SW 1271 (cell line): ENCODE measurements at regions not wholly inside any gene's neighbourhood (a gene's known extent, or its start where the extent isn't known, plus 50 kb on each side); places are given as distances from the start of the nearest gene placed in this dataset.
"Not testable (repeated sequence)": the region's sequence is repeated elsewhere in the genome, so short reads cannot be mapped to it uniquely, and the experiment has no call there.

Source experiments
- DNase-seq, 2 experiments: peaks; one replicate each; lab custom pipeline; 2025; lab: John Stamatoyannopoulos, UW

DNA sequence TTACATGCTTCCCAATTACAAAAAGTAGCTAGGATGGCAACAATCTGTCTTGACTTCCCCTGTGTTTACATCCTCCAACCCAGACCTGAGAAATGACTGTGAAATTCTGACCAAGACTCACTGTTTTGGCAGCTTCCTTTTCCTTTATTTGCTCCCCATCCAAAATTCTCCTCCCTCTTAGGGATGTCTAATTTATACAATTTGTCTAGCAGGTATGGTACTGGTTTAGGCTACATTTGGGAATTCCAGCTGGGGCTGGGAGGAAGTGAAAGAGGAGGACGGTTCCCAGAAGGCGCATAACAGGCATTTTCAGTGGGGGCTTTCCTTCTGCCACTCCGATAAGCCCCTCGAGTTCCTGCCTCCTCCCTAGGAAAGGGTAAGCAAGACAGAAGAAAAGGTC is 231.5 kb upstream of the BTBD3 start:
- DNase-seq = no peak

DNA sequence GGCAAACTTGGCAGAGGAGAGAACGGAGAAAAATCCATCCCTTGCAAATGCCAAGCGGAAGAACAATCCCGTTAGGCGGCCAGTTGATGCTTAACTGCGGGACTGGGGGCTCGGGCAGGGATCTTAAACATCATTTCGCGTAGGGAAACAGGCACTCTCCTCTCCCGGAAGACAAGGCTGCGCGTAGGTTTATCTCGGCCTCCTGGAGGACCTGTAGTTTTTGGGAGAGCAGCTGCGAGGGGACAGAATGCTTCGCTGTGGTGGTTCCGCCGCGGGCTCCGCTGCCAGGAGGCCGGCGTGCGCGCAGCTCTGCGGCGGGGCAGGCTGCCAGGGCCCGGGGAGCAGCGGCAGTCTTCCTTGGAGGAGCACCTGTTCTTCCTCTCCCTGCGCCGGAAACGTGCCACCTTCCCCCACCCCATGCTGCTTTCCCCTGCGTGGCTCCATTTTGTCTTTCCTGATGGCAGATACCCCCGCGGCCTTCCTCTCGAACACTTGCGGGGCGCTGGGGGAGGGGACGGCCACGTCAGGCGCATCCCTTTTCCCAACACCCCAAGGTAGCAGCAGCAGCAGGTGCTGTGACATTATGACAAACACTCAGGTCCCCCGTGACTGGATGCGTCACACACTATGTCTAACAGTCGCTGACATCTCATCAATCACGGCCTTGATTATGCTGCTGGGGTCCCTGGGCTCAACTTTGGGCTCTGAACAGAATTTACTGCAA is 230.7 kb upstream of the BTBD3 start:
- no peak for DNase-seq

DNA sequence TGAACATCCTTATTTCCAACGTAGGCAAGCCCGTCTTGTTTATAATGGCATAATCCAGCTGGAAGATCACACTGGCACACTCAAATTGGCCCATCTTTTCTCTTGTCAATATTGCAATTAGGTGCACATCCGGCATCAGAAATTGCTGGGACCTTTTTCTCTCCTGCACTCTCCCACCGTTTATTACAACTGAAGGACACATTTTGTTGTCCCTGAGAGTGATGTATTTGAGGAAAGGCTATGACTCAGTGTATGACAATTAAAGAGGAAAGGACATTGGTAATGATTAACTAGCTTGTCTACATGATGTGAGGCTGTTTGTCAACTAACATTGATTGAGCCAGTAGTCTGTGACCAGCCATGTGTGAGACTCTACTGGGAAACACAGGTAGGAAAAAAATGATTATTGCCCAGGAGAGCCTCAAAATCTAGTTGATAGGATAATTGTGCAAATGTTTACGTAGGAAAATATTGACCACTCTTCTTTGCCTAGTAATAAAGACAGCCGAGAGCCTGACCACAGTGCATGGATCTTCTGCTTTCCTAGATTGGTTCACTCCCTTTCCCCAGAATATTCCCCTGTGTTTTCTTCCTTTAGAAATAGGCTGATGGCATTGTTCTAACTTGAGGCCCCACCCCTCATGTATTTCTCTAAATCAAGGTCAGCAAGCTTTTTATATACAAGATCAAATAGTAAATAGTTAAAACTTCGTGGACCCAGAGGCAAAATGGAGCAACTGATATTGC is 230.0 kb upstream of the BTBD3 start:
- no peak for DNase-seq

DNA sequence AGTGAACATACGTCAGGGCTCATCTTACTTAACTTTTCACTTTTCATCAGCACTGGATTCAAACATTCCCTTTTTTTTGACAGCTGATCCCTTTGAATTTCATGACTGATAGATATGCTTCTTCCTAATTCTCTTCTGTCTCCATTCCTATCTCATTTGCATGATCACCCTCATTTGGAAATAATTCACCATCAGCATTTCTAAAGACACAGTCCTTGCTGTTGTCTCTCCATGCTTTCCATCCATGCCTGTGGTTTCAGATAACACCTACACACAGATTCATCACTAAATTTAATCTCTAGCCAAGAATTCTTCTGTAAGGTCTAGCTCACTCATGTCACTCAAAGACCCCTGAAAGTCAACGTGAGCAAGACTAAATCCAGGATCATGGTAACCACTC is 228.4 kb upstream of the BTBD3 start:
- no peak for DNase-seq

DNA sequence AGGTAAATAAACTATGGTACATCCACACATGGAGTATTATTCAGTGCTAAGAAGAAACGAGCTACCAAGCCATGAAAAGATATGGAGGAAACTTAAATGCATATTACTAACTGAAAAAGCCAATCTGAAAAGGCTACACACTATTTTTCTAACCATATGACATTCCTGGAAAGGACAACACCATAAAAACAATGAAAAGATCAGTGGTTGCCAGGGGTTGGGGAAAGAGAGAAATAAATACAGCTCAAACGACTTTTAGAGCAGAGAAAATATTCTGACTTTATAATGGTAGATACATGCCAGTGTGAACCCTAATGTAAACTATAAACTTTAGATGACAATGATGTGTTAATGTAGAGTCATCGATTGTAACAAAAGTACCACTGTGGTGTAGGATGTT is 225.9 kb upstream of the BTBD3 start:
- no peak for DNase-seq

DNA sequence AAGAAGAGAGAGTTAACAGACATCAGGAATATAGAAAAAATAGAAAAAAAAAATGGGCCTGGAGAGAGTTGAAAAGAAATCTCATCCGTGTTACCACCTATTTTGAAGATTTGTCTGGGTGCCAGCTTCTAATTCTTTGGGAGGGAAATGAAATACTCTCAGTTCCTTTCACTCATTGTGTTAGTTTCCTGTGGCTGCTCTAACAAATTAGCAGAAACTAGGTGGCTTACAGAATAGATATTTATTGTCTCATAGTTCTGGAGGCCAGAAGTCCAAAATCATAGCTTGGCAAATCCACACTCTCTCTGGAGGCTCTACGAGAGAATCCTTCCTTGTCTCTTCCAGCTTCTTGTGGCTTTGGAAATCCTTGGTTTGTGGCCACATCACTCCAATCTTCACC is 225.1 kb upstream of the BTBD3 start:
- DNase-seq = no peak

DNA sequence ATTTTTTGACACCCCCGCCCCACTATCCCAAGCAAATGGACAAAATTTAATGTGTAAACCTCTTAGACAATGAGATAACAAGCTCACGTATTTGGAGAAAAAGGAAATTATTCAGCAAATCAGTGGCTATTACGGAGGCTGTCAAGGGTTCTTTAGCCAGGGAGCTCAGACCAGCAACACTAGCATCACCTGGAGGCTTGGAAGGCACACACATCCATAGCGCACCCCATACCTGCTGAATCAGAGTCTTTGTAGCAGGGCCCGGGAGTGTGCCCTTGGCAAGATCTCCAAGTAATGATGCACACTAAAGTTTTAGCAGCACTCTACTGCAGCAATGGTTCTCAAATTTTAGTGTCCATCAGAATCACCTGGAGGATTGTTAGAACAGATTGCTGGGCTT is 223.2 kb upstream of the BTBD3 start:
- DNase-seq = no peak

DNA sequence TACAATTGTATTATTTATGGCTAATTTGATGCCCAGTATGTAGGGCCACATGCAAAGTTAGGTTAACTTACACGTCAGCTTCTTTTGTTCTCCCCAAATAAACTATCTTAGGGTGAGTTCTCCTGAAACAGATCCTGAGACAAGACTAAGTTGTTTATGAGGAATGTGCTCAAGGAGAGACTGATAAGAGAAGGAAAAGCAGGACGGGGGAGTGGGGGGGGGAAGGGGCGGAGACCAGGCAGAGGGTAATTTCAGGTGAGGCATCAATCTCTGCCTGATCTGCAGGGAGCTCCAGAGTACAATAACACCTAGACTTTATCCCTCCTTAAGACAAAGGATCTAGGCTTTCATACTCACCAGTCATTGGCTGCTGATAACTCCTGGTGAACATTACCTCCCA is 220.6 kb upstream of the BTBD3 start:
- no peak for DNase-seq

DNA sequence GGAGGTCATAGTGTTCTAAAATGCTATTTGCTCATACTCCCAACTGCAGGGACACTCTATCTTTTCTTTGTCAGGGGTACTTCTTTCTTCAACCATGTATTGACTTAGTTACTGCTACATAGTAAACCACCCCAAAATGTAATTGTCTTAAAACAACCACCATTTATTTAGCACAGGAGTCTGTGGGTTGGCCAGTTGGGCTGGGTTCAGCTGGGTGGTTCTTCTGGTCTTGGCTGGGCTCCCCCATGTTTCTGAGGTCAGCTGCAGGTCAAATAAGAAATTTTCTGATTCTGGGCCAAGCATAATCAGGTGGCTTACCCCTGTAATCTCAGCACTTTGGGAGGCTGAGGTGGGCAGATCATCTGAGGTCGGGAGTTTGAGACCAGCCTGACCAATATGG is 220.0 kb upstream of the BTBD3 start:
- DNase-seq = no peak

DNA sequence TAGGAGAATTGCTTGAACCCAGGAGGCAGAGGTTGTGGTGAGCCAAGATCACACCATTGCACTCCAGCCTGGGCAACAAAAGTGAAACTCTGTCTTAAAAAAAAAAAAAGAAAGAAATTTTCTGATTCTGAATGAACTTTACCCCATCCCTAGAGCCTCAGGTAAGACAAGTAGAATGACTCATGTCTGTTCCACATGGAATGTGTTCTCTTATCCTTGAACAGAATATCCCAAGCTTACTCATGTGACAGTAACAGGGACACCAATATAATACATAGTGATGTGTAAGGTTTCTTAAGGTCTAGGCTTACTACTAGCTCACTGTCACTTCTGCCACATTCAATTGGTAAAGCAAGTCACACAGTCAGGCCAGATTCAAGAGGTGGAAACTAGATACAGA is 219.6 kb upstream of the BTBD3 start:
- no peak for DNase-seq

DNA sequence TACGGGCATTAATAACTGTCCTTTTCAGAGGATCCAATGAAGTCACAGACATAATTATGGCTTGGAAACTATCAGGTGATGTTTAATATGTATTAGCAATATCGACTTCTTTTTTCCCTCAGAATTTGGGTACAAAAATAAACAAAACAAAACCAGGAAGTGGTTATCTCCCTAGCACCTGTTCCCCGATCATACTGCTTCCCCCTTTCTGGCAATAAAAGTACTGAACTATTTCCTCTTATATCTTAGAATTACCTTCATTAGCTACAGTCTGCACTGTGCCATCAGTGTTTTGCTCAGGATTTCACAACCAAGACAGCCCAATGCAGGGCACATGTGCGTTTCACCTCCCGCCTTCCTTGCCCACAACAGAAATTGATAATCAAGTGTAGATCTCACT is 216.9 kb upstream of the BTBD3 start:
- no peak for DNase-seq

DNA sequence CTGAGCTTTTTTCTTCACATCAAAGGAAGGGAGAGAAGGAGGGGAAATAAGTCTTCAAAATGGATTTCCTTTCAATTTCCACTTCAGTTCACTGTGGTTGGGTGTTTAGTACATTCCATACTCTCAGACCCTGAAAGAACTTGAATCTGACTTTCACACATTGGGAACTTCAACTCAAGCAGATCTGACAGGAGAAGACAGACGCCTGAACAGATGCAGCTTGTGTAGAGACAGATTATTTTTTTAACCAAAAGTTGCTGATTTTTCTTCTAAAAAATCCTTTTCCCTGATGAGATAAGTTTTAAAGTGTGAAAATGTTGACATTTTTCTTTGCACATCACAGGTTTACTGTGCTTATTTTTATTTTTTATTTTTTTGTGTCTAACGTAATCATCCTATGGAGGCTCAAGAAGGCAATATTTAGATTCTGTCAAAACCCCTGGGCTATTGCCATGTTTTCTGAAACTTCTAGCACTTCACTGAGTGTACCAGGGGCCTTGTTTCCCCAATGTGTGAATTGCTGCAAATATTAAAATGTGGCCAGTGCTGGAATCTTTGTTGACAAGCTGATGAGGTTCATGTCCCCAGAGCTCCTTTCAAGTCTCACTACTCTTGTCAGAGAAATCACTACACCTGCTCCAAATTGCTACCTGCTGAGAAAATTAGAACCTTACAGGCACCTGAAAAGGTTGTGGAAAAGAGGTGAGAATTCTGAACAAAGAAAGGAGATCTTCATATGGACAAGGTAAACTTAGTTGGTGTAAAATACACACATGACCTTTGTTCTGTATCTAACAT is 214.8 kb upstream of the BTBD3 start:
- DNase-seq = no peak

DNA sequence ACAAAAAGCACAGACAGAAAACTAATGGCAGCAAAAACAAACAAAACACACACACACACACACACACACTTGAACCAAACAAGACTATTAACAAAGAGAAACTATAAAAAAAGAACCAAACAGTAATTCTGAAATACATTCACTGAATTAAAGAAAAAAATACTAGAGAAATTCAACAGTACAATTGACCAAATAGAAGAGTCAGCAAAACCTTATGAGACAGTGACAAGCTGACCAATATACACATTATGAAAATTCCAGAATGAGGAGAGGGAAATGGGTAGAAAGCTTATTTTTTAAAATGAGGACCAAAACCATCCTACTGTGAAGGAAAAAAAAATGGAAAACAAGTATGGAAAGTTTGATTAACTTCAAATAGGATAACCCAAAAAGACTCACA is 212.2 kb upstream of the BTBD3 start:
- DNase-seq = no peak

DNA sequence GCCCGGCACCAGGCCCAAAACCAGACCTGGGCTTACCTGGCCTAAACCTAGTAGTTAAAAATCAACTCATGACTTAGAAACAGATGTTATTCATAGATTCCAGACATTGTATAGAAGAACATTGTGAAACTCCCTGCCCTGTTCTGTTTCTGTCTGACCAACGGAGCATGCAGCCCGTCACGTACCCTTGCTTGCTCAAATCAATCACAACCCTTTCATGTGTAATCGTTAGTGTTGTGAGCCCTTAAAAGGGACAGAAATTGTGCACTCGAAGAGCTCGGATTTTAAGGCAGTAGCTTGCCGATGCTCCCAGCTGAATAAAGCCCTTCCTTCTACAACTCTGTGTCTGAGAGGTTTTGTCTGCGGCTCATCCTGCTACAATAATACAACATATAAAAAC is 209.5 kb upstream of the BTBD3 start:
- DNase-seq = not testable (repeated sequence)

DNA sequence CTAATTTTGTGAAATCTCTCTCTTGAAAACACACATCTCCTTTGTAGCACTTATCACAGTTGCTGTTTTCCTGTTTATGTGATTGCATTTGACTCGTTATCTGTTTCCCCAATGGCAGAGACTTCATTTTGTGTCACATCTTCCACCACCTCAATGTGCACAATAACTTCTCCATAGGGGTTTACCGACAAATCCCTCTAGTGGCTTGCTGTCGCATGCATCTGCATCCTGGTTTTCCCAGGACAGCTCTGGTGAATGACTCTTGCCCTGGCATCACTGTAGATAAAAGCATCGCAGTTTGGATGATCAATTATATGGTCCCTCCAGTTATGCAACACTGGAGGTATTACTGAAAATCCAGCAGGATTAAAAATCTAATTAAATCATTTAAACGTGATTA is 206.5 kb upstream of the BTBD3 start:
- no peak for DNase-seq

DNA sequence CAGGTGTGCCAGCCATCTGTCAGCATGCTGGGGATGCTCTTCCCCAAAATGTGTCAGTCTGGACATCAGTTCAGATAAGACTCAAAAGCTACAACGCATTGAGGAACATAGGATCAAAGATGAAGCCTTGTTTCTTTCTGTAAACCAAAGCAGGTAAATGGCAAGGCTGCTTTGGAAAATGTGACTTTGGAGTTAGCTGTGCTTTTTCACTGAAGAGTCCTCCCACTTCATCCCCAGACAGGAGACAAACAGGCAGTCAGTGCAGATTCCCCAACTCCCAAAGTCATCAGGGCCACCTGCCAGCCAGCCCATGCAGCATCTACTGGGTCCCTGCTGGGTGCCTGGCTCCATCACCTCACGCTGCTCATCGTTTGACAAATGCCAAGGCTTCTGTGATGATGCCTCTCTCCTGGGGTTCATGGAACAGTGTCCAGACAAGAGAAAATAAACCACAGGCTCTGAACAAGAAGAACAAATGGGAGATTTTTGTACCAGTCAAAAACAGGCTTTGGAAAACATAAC is 205.0 kb upstream of the BTBD3 start:
- no peak for DNase-seq

DNA sequence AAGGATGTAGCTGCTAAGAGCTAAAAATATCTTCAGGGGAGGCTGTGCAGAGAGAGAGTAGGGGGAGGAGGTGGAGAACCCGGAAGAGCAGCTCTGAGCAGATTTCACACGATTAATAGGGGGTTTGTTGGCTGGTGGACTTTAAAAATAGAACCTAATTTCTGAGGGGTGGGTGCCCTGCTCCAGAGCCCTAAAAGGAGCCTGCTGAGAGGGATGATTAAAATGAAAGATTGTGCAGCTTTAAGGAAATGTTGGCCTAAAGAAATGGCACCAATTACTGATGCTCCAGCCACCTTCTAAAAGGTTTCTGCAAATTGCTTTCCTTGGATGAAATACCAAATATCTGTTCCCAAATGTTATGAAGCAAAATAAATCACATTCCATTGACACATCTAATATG is 202.8 kb upstream of the BTBD3 start:
- no peak for DNase-seq

DNA sequence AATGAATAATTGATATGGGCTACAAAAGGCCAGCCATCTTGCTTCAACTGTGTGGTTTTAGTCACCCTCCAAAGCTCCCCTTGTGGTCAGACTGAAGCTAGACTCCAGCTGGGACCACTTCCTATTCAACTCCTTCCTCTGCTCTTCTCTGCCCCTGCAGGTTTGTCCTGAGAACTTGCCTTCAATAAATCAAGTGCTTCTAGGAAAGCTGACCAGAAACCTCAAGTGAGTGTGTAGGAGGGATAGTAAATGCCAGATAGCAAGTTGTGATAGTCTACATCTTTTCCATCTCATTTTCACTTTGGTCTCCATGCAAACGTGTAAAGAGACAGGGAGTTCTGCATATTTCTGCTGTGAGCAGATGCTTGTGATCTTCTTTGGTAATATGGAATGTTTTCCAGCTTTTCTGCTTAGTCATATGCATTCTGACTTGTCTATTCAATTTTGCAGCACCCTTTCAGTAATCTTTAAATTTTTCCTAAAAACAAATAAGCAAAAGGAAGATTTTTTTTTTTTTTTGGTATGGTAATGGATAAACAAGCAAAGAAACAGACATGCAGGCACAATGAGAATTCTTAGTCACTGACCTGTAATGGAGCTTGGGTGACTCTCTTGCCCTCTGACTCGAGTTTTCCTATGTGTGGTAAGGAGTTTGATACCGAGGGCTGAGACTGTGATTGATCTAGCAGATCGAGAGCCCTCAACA is 201.3 kb upstream of the BTBD3 start:
- peak; percentile 29 to 84 for DNase-seq

DNA sequence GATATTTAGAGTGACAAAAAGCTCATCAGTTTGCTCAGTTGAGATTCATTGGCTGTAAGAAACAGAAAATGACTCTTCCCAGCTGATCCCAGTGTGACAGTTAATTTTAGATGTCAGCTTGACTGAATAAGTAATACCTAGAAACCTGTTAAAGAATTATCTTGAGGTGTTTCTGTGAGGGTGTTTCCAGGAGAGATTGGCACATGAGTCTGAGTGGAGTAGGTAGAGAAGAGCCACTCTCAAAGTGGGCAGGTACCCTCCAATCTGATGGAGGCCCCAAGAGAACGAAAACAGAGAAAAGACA is 200.8 kb upstream of the BTBD3 start:
- DNase-seq = no peak

DNA sequence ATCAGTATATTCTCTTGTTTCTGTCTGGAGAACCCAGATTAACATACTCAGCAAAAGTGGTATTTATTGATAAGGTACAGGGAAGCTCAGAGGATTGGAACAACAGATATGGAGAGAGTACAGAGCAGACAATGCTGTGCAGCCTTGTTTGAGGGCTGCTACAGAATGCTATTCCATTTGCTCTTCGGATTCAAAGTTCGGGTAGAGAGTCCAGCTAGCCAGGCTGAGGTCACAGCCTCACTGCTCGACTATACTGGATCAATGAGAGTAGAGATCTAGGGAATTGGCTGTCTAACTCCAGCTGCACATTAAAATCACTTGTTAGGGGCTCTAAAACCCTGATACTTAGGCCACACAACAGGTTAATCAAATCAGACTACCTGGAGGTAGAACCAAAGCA is 200.1 kb upstream of the BTBD3 start:
- DNase-seq = no peak

DNA sequence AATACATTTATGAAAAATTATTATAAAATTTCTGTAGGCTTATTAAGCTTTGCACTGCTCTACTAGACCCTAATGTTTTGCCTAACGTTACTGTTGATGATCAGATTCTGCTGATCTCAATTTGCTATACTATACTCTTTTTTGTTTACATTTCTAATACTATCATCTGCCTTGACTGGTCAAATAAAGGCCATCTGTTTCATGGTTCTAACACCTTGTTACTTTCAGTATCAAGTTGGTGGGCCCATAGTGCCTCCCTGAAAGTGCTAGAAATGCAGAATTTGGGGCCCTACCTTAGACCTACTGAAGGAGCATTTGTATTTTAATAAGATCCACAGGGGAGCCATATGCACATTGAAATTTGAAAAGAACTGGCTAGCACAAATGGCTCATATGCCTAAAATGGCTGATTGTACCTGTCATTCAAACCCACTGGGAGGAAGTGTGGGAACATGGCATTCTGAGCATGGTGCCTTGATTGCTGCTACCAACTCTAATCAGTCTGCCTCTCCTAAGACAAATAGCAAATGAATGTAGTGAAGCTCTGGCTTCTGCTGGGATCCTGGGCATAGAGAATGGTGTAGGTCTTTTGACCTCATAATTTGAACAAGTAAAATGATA is 199.1 kb upstream of the BTBD3 start:
- DNase-seq = no peak

DNA sequence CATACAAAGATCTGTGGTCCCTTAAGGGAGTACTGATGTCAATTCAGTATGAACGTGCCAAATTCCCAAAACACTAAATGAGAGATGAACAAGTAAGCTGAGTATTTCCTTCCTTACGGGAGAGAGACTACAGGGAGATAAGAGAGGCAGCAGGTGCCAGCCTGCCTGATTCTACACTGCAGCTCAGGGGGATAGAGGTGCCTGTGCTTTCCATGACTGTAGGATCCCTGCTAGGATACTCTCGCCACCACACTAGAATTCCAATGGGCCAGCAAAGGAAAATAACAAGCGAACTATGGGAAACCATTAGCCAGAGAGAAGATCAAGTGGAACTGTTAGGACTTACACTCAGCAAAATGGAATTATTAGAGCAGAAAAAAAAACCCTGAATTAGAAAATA is 198.5 kb upstream of the BTBD3 start:
- DNase-seq = no peak
